Small intestine (tissue), 7 donors: ENCODE measurements at regions not wholly inside any gene's neighbourhood (a gene's known extent, or its start where the extent isn't known, plus 50 kb on each side); places are given as distances from the start of the nearest gene placed in this dataset.

ENCODE experiments used
- DNase-seq, 2 donors: peaks; one replicate each; pipeline versions ENCODE4 v3.0.0 to v3.0.0-alpha.2; 2013
- FAIRE-seq: peaks from 2 replicates; lab custom pipeline; 2012; peaks lifted over from hg19 to GRCh38; lab: Jason Lieb, UNC
- H3K27ac ChIP-seq, 3 donors: one replicate each; pipeline ENCODE4 v1.5.1; 2013; ENCODE audit warnings: low read length in 2 of 3, mild to moderate bottlenecking in 2 of 3, control low read depth in 1 of 3, inconsistent platforms in 1 of 3, low read depth in 1 of 3, moderate library complexity in 1 of 3
- H3K27me3 ChIP-seq, 3 donors: one replicate each; pipeline ENCODE4 v1.6.1; 2013; ENCODE audit warnings: low read length in 3 of 3, inconsistent platforms in 1 of 3; ENCODE audit not compliant: control insufficient read depth in 3 of 3, insufficient read depth in 3 of 3
- H3K36me3 ChIP-seq, 3 donors: one replicate each; pipeline ENCODE4 v1.6.1; 2013; ENCODE audit warnings: low read length in 3 of 3, inconsistent platforms in 1 of 3, low read depth in 1 of 3, mild to moderate bottlenecking in 1 of 3, moderate library complexity in 1 of 3; ENCODE audit not compliant: control insufficient read depth in 3 of 3, insufficient read depth in 2 of 3
- H3K4me1 ChIP-seq, 3 donors: one replicate each; pipeline ENCODE4 v1.6.1; 2013; ENCODE audit warnings: low read length in 2 of 3, inconsistent platforms in 1 of 3, low read depth in 1 of 3, mild to moderate bottlenecking in 1 of 3, moderate library complexity in 1 of 3; ENCODE audit not compliant: control insufficient read depth in 3 of 3, insufficient read depth in 2 of 3
- H3K4me3 ChIP-seq, 3 donors: one replicate each; pipeline ENCODE4 v1.5.1; 2013; ENCODE audit warnings: low read length in 3 of 3, control low read depth in 1 of 3, inconsistent platforms in 1 of 3, low read depth in 1 of 3, mild to moderate bottlenecking in 1 of 3, moderate library complexity in 1 of 3
- H3K9me3 ChIP-seq, 2 donors: one replicate each; pipeline ENCODE4 v1.6.1; 2013; ENCODE audit warnings: low read depth in 1 of 2, low read length in 1 of 2; ENCODE audit not compliant: control insufficient read depth in 2 of 2, insufficient read depth in 1 of 2
- WGBS, 3 donors: extraction: QIAGEN DNeasy Blood & Tissue Kit; methylation state at CpG; one replicate each; pipeline ENCODE4 v1.1.7; 2013; 5-methylcytosine and 5-hydroxymethylcytosine counted together
- donor health status: healthy with polysubstance abuse.
- donor health status: control.
- donor health status: control.
- donor health status: Bipolar disorder and iron deficiency.
- donor health status: healthy.

- H3K27ac ChIP-seq = no peak overlapping the region
- no peaks in the 10 kb centered on the region for H3K27me3 ChIP-seq
- no peaks in the 10 kb centered on the region for H3K36me3 ChIP-seq
- H3K4me1 ChIP-seq = peaks cover 0 to 6% (median 0%) of the 10 kb centered on the region in 3 donors
- DNase-seq = no peak
- H3K9me3 ChIP-seq = no peaks in the 10 kb centered on the region
- FAIRE-seq = no peak
- no peak overlapping the region for H3K4me3 ChIP-seq
- 70 to 74% (median 72%) methylated on average over 2 of the region's 2 CpGs for WGBS, 3 donors
Measured at GRCh38 chr7:114047889-114048288, 129.1 kb upstream of the PPP1R3A start.

DNA sequence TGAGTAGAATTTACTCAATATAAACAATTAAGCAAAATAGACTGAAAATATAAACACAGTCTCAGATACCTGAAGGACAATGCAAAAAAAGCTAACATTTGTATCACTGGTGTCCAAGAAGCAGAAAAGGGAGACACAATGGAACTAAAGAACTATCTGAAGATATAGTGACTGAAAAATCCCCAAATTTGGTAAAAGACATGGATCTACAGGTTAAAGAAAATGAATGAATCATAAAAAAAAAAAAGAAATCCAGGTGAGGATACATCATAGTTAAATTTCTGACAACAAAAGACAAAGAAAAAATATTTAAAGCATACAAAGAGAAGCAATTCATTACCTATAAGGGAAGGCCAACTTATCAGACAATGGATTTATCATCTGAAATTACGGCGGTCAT, 114.7 kb upstream of the PPP1R3A start:
- FAIRE-seq = no peak
- whole genome bisulfite sequencing, 3 donors = 97 to 98% (median 97%) methylated on average over 2 of the region's 2 CpGs
- Histone ChIP-seq H3K27me3 (no peaks in the 10 kb centered on the region), H3K4me1 (no peaks in the 10 kb centered on the region), H3K9me3 (no peaks in the 10 kb centered on the region), H3K4me3 (no peak overlapping the region), H3K27ac (no peak overlapping the region), H3K36me3 (no peaks in the 10 kb centered on the region)
- DNase-seq = no peak

DNA sequence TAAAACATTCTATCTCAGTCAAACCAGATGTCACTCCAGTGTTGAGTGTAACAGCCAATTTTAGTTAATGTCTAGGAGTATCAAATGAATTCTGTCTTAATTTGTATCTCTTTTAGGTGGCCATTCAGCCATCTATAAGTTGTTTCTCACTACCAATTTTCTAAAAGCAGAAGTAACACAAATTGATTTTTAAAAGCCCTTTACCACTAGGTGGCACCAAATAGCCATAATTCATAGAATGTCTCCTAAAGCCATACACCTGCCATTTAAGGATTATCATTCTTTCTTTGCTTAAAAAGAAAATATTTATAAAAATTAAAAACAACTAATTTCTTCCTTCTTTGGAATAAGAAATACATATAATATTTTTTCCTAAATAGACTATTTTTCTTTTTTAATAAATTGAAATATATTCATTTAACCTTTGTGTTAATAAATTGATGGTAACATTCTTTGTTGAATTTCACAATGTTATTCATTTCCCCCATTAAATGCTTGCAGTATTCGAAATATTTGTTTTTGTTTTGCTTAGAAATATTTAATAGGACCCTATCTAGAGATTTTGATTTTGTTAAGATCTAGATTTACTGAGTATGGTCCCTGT, 107.8 kb upstream of the PPP1R3A start:
- Histone ChIP-seq H3K36me3 (no peaks in the 10 kb centered on the region), H3K4me3 (no peak overlapping the region), H3K27ac (no peak overlapping the region), H3K27me3 (no peaks in the 10 kb centered on the region), H3K4me1 (peaks cover 0 to 2% (median 0%) of the 10 kb centered on the region in 3 donors), H3K9me3 (no peaks in the 10 kb centered on the region)
- DNase-seq = peak; percentile 74 to 77
- WGBS, 3 donors = 0% methylated on average over 1 of the region's 1 CpG
- peak; percentile 86 for FAIRE-seq

- Histone ChIP-seq H3K4me1 (peaks cover 0 to 9% (median 0%) of the 10 kb centered on the region in 3 donors), H3K9me3 (no peaks in the 10 kb centered on the region), H3K27me3 (no peaks in the 10 kb centered on the region), H3K27ac (no peak overlapping the region), H3K4me3 (no peak overlapping the region), H3K36me3 (no peaks in the 10 kb centered on the region)
- no peak for FAIRE-seq
- 14 to 42% (median 37%) methylated on average over 3 of the region's 3 CpGs for WGBS, 3 donors
- DNase-seq = peak; percentile 49 to 80
Measured at GRCh38 chr7:114021135-114021534, 102.3 kb upstream of the PPP1R3A start.

DNA sequence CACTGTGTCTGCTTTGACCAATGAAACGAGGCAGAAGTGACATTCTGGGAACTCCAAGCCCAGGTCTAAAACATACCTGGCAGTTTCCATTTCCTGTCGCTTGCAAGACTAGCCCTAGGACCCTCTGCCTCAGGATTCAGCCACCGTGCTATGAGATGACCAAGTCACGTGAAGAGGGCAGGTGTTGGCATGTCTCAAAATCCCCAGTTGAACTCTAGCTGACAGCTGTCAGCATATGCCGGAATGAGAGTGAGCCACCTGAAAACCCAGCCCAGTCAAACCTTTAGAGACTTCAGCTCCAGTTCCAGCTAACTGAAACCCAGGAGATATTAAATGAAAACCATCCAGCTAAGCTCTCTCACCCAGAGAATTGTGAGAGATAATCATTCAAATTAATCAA, 89.9 kb upstream of the PPP1R3A start:
- 66 to 75% (median 72%) methylated on average over 5 of the region's 5 CpGs for WGBS, 3 donors
- Histone ChIP-seq H3K27ac (no peak overlapping the region), H3K4me3 (no peak overlapping the region), H3K36me3 (no peaks in the 10 kb centered on the region), H3K9me3 (no peaks in the 10 kb centered on the region), H3K27me3 (no peaks in the 10 kb centered on the region), H3K4me1 (no peaks in the 10 kb centered on the region)
- DNase-seq (no peak), FAIRE-seq (no peak)

DNA sequence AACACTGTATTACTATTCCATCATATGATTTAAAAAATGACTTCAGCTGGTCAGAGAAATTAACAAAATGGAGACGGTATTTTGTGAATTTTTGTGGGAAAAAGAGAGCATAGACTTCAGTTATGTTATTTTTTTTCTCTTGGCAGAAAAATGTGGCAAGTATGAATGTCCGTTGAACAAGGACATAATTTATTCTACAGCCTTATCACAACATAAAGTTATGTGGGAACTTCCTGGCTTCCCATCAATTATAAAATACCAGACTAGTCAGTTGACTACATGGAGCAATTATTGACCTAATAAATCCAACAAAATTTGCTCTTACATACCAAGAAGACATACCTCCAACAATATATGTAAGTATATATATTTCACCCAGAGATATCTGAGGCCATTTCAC, 88.6 kb upstream of the PPP1R3A start:
- no peak for FAIRE-seq
- H3K4me1 ChIP-seq = no peaks in the 10 kb centered on the region
- WGBS, 3 donors = 47 to 54% (median 51%) methylated on average over 2 of the region's 2 CpGs
- H3K27me3 ChIP-seq = no peaks in the 10 kb centered on the region
- H3K27ac ChIP-seq = no peak overlapping the region
- DNase-seq = no peak
- H3K36me3 ChIP-seq = no peaks in the 10 kb centered on the region
- no peak overlapping the region for H3K4me3 ChIP-seq
- no peaks in the 10 kb centered on the region for H3K9me3 ChIP-seq

DNA sequence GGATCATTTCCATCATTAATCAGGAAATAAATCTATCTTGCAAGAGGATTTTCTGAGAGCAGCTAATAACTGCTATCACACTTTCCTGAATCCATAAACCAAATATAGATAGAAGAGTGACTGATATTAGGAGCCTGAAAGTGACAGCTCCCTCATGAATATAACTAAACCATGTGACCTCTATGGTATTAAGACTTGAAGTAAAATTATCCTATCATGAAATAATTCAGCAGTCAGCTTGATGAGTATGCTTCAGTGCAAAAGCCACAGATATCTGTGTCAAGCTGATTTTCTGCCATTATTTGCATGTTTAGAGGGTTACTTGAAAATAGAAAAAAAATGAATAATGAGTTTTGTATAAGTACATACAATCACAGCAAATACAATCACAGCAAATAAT, 80.1 kb upstream of the PPP1R3A start:
- H3K27me3 ChIP-seq = no peaks in the 10 kb centered on the region
- no peak overlapping the region for H3K27ac ChIP-seq
- no peaks in the 10 kb centered on the region for H3K9me3 ChIP-seq
- no peak overlapping the region for H3K4me3 ChIP-seq
- H3K36me3 ChIP-seq = no peaks in the 10 kb centered on the region
- DNase-seq (no peak), FAIRE-seq (no peak)
- no peaks in the 10 kb centered on the region for H3K4me1 ChIP-seq

DNA sequence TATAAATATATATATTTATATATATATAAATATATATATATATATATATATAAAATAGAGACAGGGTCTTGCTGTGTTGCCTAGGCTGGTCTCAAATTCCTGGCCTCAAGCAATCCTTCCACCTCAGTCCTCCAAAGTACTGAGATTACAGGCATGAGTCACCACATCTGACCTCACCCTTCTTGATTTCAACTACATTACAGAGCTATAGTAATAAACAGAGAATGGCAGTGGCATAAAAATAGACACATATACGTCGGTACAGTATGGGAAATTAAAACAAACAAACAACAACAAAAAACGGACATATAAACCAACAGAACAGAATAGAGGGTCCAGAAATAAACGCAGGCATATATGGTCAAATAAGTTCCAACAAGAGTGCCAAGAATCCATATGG, 77.6 kb upstream of the PPP1R3A start:
- H3K36me3 ChIP-seq = no peaks in the 10 kb centered on the region

DNA sequence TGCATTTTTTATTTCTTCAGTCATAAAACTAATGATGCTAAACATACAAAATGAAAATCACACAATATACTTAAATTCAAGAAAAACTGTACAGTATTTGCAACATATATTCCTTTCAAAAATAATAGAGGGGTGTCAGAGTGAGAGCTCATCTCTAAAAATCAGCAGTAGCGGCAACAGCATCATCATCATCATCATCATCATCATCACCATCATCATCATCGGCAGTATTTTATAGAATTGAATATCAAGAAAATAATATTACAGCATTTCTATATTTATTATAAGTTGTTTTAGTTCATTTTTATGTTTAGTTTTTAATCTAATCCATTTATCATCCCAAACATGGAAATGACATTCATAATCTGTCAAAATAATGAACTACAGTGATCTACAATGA, 67.4 kb upstream of the PPP1R3A start:
- DNase-seq (no peak), FAIRE-seq (no peak)
- no peak overlapping the region for H3K4me3 ChIP-seq
- no peak overlapping the region for H3K27ac ChIP-seq
- no peaks in the 10 kb centered on the region for H3K27me3 ChIP-seq
- no peaks in the 10 kb centered on the region for H3K4me1 ChIP-seq
- WGBS, 3 donors = 92 to 97% (median 96%) methylated on average over 2 of the region's 2 CpGs
- H3K9me3 ChIP-seq = peaks cover 0 to 1% of the 10 kb centered on the region in 2 donors
- no peaks in the 10 kb centered on the region for H3K36me3 ChIP-seq

More for the DNA sequence above, 77.6 kb upstream of the PPP1R3A start:
- 66 to 77% (median 72%) methylated on average over 4 of the region's 4 CpGs for WGBS, 3 donors
- H3K9me3 ChIP-seq = no peaks in the 10 kb centered on the region
- H3K27me3 ChIP-seq = no peaks in the 10 kb centered on the region
- no peaks in the 10 kb centered on the region for H3K4me1 ChIP-seq
- DNase-seq = peak in 1 of 2 donors; percentile 11
- peak; percentile 100 for FAIRE-seq
- H3K4me3 ChIP-seq = no peak overlapping the region
- no peak overlapping the region for H3K27ac ChIP-seq
